SU-DHL-6 (cell line): ENCODE measurements at regions not wholly inside any gene's neighbourhood (a gene's known extent, or its start where the extent isn't known, plus 50 kb on each side); places are given as distances from the start of the nearest gene placed in this dataset.

Experiments
- H2AFZ ChIP-seq: fragments of 200-600 bp; sonication (generic); 2 replicates; pipeline ENCODE4 v1.6.1; 2014; ENCODE audit warnings: low read depth, mild to moderate bottlenecking, moderate library complexity, mixed read lengths, antibody characterized with exemption, low read length; ENCODE audit not compliant: severe bottlenecking
- H3F3A ChIP-seq: fragments of 200-600 bp; shearing (Covaris generic); 2 replicates; pipeline ENCODE4 v1.6.0; 2016; ENCODE audit warnings: antibody characterized with exemption, mild to moderate bottlenecking; ENCODE audit not compliant: insufficient read depth
- H3K27ac ChIP-seq: fragments of 200-600 bp; sonication (generic); 2 replicates; pipeline ENCODE4 v1.5.1; 2016; ENCODE audit warnings: low read depth, mild to moderate bottlenecking, low read length, moderate library complexity, mixed read lengths
- H3K27me3 ChIP-seq: fragments of 200-600 bp; sonication (generic), shearing (Covaris generic); 2 replicates; pipeline ENCODE4 v1.6.0; 2014; ENCODE audit warnings: mild to moderate bottlenecking, low read length
- H3K36me3 ChIP-seq: fragments of 200-600 bp; sonication (generic); 2 replicates; pipeline ENCODE4 v1.6.1; 2014; ENCODE audit warnings: mild to moderate bottlenecking, low read length, mixed read lengths
- H3K4me2 ChIP-seq: fragments of 300-600, 200-600 bp; shearing (Covaris generic), sonication (generic); 2 replicates; pipeline ENCODE4 v1.6.0; 2014; ENCODE audit warnings: low read length, low read depth, mild to moderate bottlenecking; ENCODE audit not compliant: poor library complexity, severe bottlenecking
- H3K4me3 ChIP-seq: fragments of 200-600 bp; sonication (generic); 2 replicates; pipeline ENCODE4 v1.5.1; 2014; ENCODE audit warnings: antibody characterized with exemption, low read length, mild to moderate bottlenecking, mixed read lengths; ENCODE audit not compliant: insufficient read depth, poor library complexity, severe bottlenecking
- H3K79me2 ChIP-seq: fragments of 200-600 bp; sonication (generic); 2 replicates; pipeline ENCODE4 v1.6.1; 2014; ENCODE audit warnings: mild to moderate bottlenecking, low read length, moderate library complexity; ENCODE audit not compliant: insufficient read depth
- H3K9ac ChIP-seq: fragments of 200-600 bp; sonication (generic); 2 replicates; pipeline ENCODE4 v1.7.0; 2014; ENCODE audit warnings: mild to moderate bottlenecking, low read length
- H3K9me2 ChIP-seq: fragments of 200-600 bp; sonication (generic); replicated peaks from 2 replicates; pipeline ENCODE4 v1.6.1; 2014; ENCODE audit warnings: low read length; ENCODE audit not compliant: insufficient read depth
- H3K9me3 ChIP-seq: fragments of 200-600 bp; sonication (generic); 2 replicates; pipeline ENCODE4 v1.6.1; 2014; ENCODE audit warnings: low read length, mixed read lengths; ENCODE audit not compliant: insufficient read depth
- H4K20me1 ChIP-seq: fragments of 200-600 bp; sonication (generic); 2 replicates; pipeline ENCODE4 v1.6.1; 2014; ENCODE audit warnings: low read depth, mild to moderate bottlenecking, antibody characterized with exemption, low read length, moderate library complexity, mixed read lengths
- CTCF ChIP-seq: fragments of 200-600 bp; sonication (generic); IDR thresholded peaks from one replicate; pipeline ENCODE4 v1.5.1; 2017; ENCODE audit warnings: antibody characterized with exemption, mild to moderate bottlenecking, low read length, moderate library complexity; ENCODE audit not compliant: insufficient read depth, poor library complexity, severe bottlenecking
- EZH2phosphoT487 ChIP-seq: fragments of 200-600 bp; sonication (generic), shearing (Covaris generic); conservative IDR thresholded peaks from 2 replicates; pipeline ENCODE4 v1.6.1; 2018; ENCODE audit warnings: mild to moderate bottlenecking, antibody characterized with exemption, low read length, moderate library complexity, mixed read lengths

GRCh38 chr17:73725794-73726515 lies 81.7 kb upstream of the SDK2 start:
- Histone ChIP-seq H3K36me3 (no peaks in the 10 kb centered on the region), H3K4me2 (no peak overlapping the region), H3F3A (no peaks in the 10 kb centered on the region), H3K27ac (no peak overlapping the region), H3K79me2 (no peaks in the 10 kb centered on the region), H3K4me3 (no peak overlapping the region), H4K20me1 (no peaks in the 10 kb centered on the region), H3K27me3 (no peaks in the 10 kb centered on the region), H3K9ac (no peak overlapping the region), H3K9me2 (no peaks in the 10 kb centered on the region), H2AFZ (no peak overlapping the region), H3K9me3 (no peaks in the 10 kb centered on the region)
- no peak for TF ChIP-seq EZH2phosphoT487
- TF ChIP-seq CTCF = no peak

GRCh38 chr17:73727941-73728340 lies 83.7 kb upstream of the SDK2 start:
- Histone ChIP-seq H3K4me3 (no peak overlapping the region), H3K27me3 (no peaks in the 10 kb centered on the region), H3K79me2 (no peaks in the 10 kb centered on the region), H3K9me2 (no peaks in the 10 kb centered on the region), H3K36me3 (no peaks in the 10 kb centered on the region), H3K9me3 (no peaks in the 10 kb centered on the region), H3K4me2 (no peak overlapping the region), H2AFZ (no peak overlapping the region), H3F3A (no peaks in the 10 kb centered on the region), H3K27ac (no peak overlapping the region), H4K20me1 (no peaks in the 10 kb centered on the region), H3K9ac (no peak overlapping the region)
- TF ChIP-seq EZH2phosphoT487 (no peak), CTCF (no peak)

- Histone ChIP-seq H3K9me2 (no peaks in the 10 kb centered on the region), H3F3A (no peaks in the 10 kb centered on the region), H3K4me3 (no peak overlapping the region), H3K4me2 (no peak overlapping the region), H3K79me2 (no peaks in the 10 kb centered on the region), H3K36me3 (no peaks in the 10 kb centered on the region), H2AFZ (no peak overlapping the region), H3K27me3 (no peaks in the 10 kb centered on the region), H3K9ac (no peak overlapping the region), H3K27ac (no peak overlapping the region), H4K20me1 (no peaks in the 10 kb centered on the region), H3K9me3 (no peaks in the 10 kb centered on the region)
- TF ChIP-seq EZH2phosphoT487 (no peak), CTCF (no peak)
Observed at GRCh38 chr17:73729101-73729500, 84.9 kb upstream of the SDK2 start.
